SK-N-SH (cell line): ENCODE measurements at regions not wholly inside any gene's neighbourhood (a gene's known extent, or its start where the extent isn't known, plus 50 kb on each side); places are given as distances from the start of the nearest gene placed in this dataset.

ENCODE experiments used
- CHD2 ChIP-seq: fragments of 150-350 bp; IDR thresholded peaks from 2 replicates; pipeline ENCODE4 v1.6.1; 2018; ENCODE audit warnings: low read length; ENCODE audit not compliant: partially characterized antibody
- CTCF ChIP-seq: fragments of 200-600 bp; sonication (generic); IDR thresholded peaks from 2 replicates; pipeline ENCODE4 v1.6.1; 2017; ENCODE audit warnings: antibody characterized with exemption, mild to moderate bottlenecking, moderate library complexity
- EZH2phosphoT487 ChIP-seq: fragments of 200-600 bp; sonication (generic); IDR thresholded peaks from 2 replicates; pipeline ENCODE4 v1.6.1; 2017; ENCODE audit warnings: low read depth, mixed run types, mild to moderate bottlenecking, antibody characterized with exemption, moderate library complexity, borderline replicate concordance
- NRF1 ChIP-seq: IDR thresholded peaks from 2 replicates; pipeline ENCODE4 v1.6.1; 2012; ENCODE audit warnings: low read depth, mild to moderate bottlenecking, low read length
- POLR2AphosphoS5 ChIP-seq: IDR thresholded peaks from 2 replicates; pipeline ENCODE4 v1.6.1; 2012; ENCODE audit warnings: low read depth, low read length
- RFX5 ChIP-seq: IDR thresholded peaks from 2 replicates; pipeline ENCODE4 v1.6.1; 2012; ENCODE audit warnings: mild to moderate bottlenecking, improper control_type of control experiment, low read length
- SIN3A ChIP-seq: IDR thresholded peaks from 2 replicates; pipeline ENCODE4 v1.6.1; 2012; ENCODE audit warnings: low read depth, mild to moderate bottlenecking, low read length, moderate library complexity, borderline replicate concordance
- TAF1 ChIP-seq: IDR thresholded peaks from 2 replicates; pipeline ENCODE4 v1.6.1; 2012; ENCODE audit warnings: low read depth, mild to moderate bottlenecking, low read length, moderate library complexity, borderline replicate concordance
- USF1 ChIP-seq: IDR thresholded peaks from 2 replicates; pipeline ENCODE4 v1.4.0; 2012; ENCODE audit warnings: low read depth, borderline replicate concordance
- TF ChIP-seq, protein P1 (sequence below): fragments of 150-350 bp; IDR thresholded peaks from 2 replicates; pipeline ENCODE4 v1.6.1; 2017; ENCODE audit warnings: antibody characterized with exemption, low read length, low read depth, borderline replicate concordance
- TF ChIP-seq, protein P2 (sequence below): IDR thresholded peaks from 2 replicates; pipeline ENCODE4; 2012

- TF ChIP-seq NRF1 (no peak), TAF1 (no peak), USF1 (no peak), CTCF (no peak), POLR2AphosphoS5 (no peak), CHD2 (no peak), RFX5 (no peak), EZH2phosphoT487 (no peak), SIN3A (no peak)
- TF ChIP-seq, protein P1, sequence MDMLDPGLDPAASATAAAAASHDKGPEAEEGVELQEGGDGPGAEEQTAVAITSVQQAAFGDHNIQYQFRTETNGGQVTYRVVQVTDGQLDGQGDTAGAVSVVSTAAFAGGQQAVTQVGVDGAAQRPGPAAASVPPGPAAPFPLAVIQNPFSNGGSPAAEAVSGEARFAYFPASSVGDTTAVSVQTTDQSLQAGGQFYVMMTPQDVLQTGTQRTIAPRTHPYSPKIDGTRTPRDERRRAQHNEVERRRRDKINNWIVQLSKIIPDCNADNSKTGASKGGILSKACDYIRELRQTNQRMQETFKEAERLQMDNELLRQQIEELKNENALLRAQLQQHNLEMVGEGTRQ = no peak
- TF ChIP-seq, protein P2, sequence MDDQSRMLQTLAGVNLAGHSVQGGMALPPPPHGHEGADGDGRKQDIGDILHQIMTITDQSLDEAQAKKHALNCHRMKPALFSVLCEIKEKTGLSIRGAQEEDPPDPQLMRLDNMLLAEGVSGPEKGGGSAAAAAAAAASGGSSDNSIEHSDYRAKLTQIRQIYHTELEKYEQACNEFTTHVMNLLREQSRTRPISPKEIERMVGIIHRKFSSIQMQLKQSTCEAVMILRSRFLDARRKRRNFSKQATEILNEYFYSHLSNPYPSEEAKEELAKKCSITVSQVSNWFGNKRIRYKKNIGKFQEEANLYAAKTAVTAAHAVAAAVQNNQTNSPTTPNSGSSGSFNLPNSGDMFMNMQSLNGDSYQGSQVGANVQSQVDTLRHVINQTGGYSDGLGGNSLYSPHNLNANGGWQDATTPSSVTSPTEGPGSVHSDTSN = no peak
Observed at GRCh38 chr20:55264703-55265239, 740.5 kb downstream of the CBLN4 start.
